ENCODE measurements at regions not wholly inside any gene's neighbourhood (a gene's known extent, or its start where the extent isn't known, plus 50 kb on each side); places are given as distances from the start of the nearest gene placed in this dataset.
A peak's percentile ranks its signal among the peaks of the same experiment; 100 is the strongest.

GRCh38 chr1:50295566-50295965 lies 127.7 kb downstream of the DMRTA2 start:
- no peak for DNase-seq

GRCh38 chr1:50292276-50292675 lies 131.0 kb downstream of the DMRTA2 start:
- no peak for DNase-seq

GRCh38 chr1:50289495-50289894 lies 133.7 kb downstream of the DMRTA2 start:
- no peak for DNase-seq

- no peak for DNase-seq
Observed at GRCh38 chr1:50285994-50286393, 137.2 kb downstream of the DMRTA2 start.

- DNase-seq, result peak in 2 of 58 donors; percentile 2
Observed at GRCh38 chr1:50279622-50280330, 143.5 kb downstream of the DMRTA2 start.

- DNase-seq, result no peak
Observed at GRCh38 chr1:50278961-50279360, 144.3 kb downstream of the DMRTA2 start.

GRCh38 chr1:50278410-50278809 lies 144.8 kb downstream of the DMRTA2 start:
- DNase-seq, result no peak

GRCh38 chr1:50275566-50275965 lies 147.7 kb downstream of the DMRTA2 start:
- no peak for DNase-seq

GRCh38 chr1:50272912-50273311 lies 150.3 kb downstream of the DMRTA2 start:
- DNase-seq, result no peak

- peak in 31 of 58 donors; percentile 0 to 64 (median 13) for DNase-seq
Observed at GRCh38 chr1:50271968-50272578, 151.2 kb downstream of the DMRTA2 start.

- DNase-seq, result no peak
Observed at GRCh38 chr1:50271337-50271736, 151.9 kb downstream of the DMRTA2 start.

GRCh38 chr1:50270926-50271325 lies 152.3 kb downstream of the DMRTA2 start:
- no peak for DNase-seq

- DNase-seq, result no peak
Observed at GRCh38 chr1:50268049-50268448, 155.2 kb downstream of the DMRTA2 start.

GRCh38 chr1:50266509-50266908 lies 156.7 kb downstream of the DMRTA2 start:
- no peak for DNase-seq

- no peak for DNase-seq
Observed at GRCh38 chr1:50265790-50266314, 157.1 kb downstream of the ELAVL4 start.

- DNase-seq, result no peak
Observed at GRCh38 chr1:50264590-50264989, 155.9 kb downstream of the ELAVL4 start.

GRCh38 chr1:50262436-50262835 lies 153.7 kb downstream of the ELAVL4 start:
- no peak for DNase-seq

GRCh38 chr1:50261951-50262350 lies 153.2 kb downstream of the ELAVL4 start:
- no peak for DNase-seq

- no peak for DNase-seq
Observed at GRCh38 chr1:50257940-50258685, 149.4 kb downstream of the ELAVL4 start.

GRCh38 chr1:50257029-50257428 lies 148.3 kb downstream of the ELAVL4 start:
- DNase-seq, result no peak
